HFFc6 (cell line): ENCODE measurements at regions not wholly inside any gene's neighbourhood (a gene's known extent, or its start where the extent isn't known, plus 50 kb on each side); places are given as distances from the start of the nearest gene placed in this dataset.

Experiments
- DNase-seq: peaks from one replicate; pipeline ENCODE4 v3.0.0-alpha.2; 2018
- H3K27ac Mint-ChIP-seq: 2 replicates; pipeline ENCODE4 v1.8.0; 2020; ENCODE audit warnings: mild to moderate bottlenecking, mixed read lengths
- H3K27me3 Mint-ChIP-seq: 2 replicates; pipeline ENCODE4 v1.8.0; 2021; ENCODE audit warnings: mild to moderate bottlenecking, moderate library complexity, mixed read lengths; ENCODE audit not compliant: insufficient read depth
- H3K36me3 Mint-ChIP-seq: 2 replicates; pipeline ENCODE4 v1.8.0; 2021; ENCODE audit warnings: low read depth, mixed read lengths
- H3K4me1 Mint-ChIP-seq: 2 replicates; pipeline ENCODE4 v1.8.0; 2020; ENCODE audit warnings: low read depth, mixed read lengths
- H3K4me3 Mint-ChIP-seq: 2 replicates; pipeline ENCODE4 v1.8.0; 2020; ENCODE audit warnings: mild to moderate bottlenecking, moderate library complexity, mixed read lengths
- H3K9me3 Mint-ChIP-seq: 2 replicates; pipeline ENCODE4 v1.8.0; 2020; ENCODE audit warnings: mild to moderate bottlenecking, mixed read lengths
- CTCF ChIP-seq: fragments of 200-600 bp; sonication (generic); IDR thresholded peaks from 2 replicates; pipeline ENCODE4 v1.5.0; 2021; ENCODE audit warnings: antibody characterized with exemption, mild to moderate bottlenecking

GRCh38 chr5:169458221-169458620, 125.4 kb upstream of the SPDL1 start:
- Mint-ChIP-seq H3K9me3 (no peaks in the 10 kb centered on the region), H3K27me3 (peaks cover 6% of the 10 kb centered on the region), H3K36me3 (no peaks in the 10 kb centered on the region), H3K4me1 (no peaks in the 10 kb centered on the region), H3K27ac (no peak overlapping the region), H3K4me3 (no peak overlapping the region)
- TF ChIP-seq CTCF, result no peak
- DNase-seq, result no peak

GRCh38 chr5:169450464-169450863, 133.1 kb upstream of the SPDL1 start:
- no peaks in the 10 kb centered on the region for H3K9me3 Mint-ChIP-seq
- no peaks in the 10 kb centered on the region; the same call in none of the 2 replicates for H3K27me3 Mint-ChIP-seq
- no peak overlapping the region for H3K27ac Mint-ChIP-seq
- no peak for TF ChIP-seq CTCF
- no peak overlapping the region for H3K4me3 Mint-ChIP-seq
- no peaks in the 10 kb centered on the region for H3K36me3 Mint-ChIP-seq
- H3K4me1 Mint-ChIP-seq, result no peaks in the 10 kb centered on the region
- DNase-seq, result no peak

GRCh38 chr5:169448826-169449225, 134.7 kb upstream of the SPDL1 start:
- Mint-ChIP-seq H3K4me1 (no peaks in the 10 kb centered on the region), H3K36me3 (no peaks in the 10 kb centered on the region), H3K4me3 (no peak overlapping the region), H3K9me3 (no peaks in the 10 kb centered on the region), H3K27ac (no peak overlapping the region), H3K27me3 (no peaks in the 10 kb centered on the region; the same call in none of the 2 replicates)
- no peak for TF ChIP-seq CTCF
- DNase-seq, result no peak

GRCh38 chr5:169445191-169445590, 138.4 kb upstream of the SPDL1 start:
- no peak overlapping the region for H3K27ac Mint-ChIP-seq
- H3K9me3 Mint-ChIP-seq, result no peaks in the 10 kb centered on the region
- no peaks in the 10 kb centered on the region for H3K36me3 Mint-ChIP-seq
- H3K27me3 Mint-ChIP-seq, result peaks cover 3% of the 10 kb centered on the region
- TF ChIP-seq CTCF, result no peak
- no peak for DNase-seq
- H3K4me1 Mint-ChIP-seq, result no peaks in the 10 kb centered on the region
- no peak overlapping the region for H3K4me3 Mint-ChIP-seq

GRCh38 chr5:169442913-169443784, 140.4 kb upstream of the SPDL1 start:
- H3K27me3 Mint-ChIP-seq, result peaks cover 3% of the 10 kb centered on the region
- H3K27ac Mint-ChIP-seq, result no peak overlapping the region
- TF ChIP-seq CTCF, result no peak
- H3K4me3 Mint-ChIP-seq, result no peak overlapping the region
- no peaks in the 10 kb centered on the region for H3K9me3 Mint-ChIP-seq
- DNase-seq, result no peak
- H3K36me3 Mint-ChIP-seq, result no peaks in the 10 kb centered on the region
- H3K4me1 Mint-ChIP-seq, result no peaks in the 10 kb centered on the region
